ENCODE measurements at regions not wholly inside any gene's neighbourhood (a gene's known extent, or its start where the extent isn't known, plus 50 kb on each side); places are given as distances from the start of the nearest gene placed in this dataset.
"Not testable (repeated sequence)": the region's sequence is repeated elsewhere in the genome, so short reads cannot be mapped to it uniquely, and the experiment has no call there.

GRCh38 chr7:150110882-150111281 lies 212.3 kb upstream of the LRRC61 start:
- DNase-seq, result not testable (repeated sequence)

DNA sequence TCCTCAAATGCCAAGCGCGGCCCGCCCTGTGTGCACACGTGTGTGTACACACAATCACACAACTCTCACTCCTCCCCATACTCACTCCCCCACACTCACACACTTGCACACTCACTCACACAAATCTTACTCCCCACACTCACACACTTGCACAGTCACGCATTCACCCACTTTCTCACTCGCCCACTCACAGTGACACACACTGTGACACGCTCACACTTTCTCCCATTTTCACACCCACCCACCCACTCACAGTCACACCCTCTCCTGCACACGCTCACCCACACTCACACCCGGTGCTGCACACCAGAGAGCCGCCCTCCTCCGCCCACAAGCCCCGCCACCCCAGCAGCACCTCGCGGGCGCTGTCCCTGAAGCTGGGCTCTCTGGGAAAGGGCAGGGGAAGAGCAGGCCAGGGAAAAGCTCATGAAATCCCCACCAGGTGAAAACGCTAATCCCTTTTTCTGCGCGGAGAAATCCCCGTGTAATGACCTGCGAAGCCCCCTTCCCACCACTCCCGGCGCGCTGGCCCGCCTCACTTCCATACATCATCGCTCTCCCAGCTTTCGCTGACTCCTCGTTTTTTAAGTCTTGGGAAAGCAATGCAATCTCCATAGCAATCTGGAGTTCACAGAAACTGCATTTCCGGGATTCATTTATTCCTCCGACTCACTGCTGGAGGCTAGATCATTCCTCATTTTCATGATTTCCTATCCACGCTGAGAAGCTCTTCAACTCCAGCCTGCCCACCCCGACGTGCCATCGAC lies 211.6 kb upstream of the LRRC61 start:
- DNase-seq, result not testable (repeated sequence)

- DNase-seq, result not testable (repeated sequence)
Observed at GRCh38 chr7:150113301-150113700, 209.9 kb upstream of the LRRC61 start.

GRCh38 chr7:150114591-150114990 lies 208.6 kb upstream of the LRRC61 start:
- not testable (repeated sequence) for DNase-seq

- DNase-seq, result not testable (repeated sequence)
Observed at GRCh38 chr7:150119966-150120365, 203.2 kb upstream of the LRRC61 start.

- DNase-seq, result not testable (repeated sequence)
Observed at GRCh38 chr7:150125831-150126230, 197.3 kb upstream of the LRRC61 start.

DNA sequence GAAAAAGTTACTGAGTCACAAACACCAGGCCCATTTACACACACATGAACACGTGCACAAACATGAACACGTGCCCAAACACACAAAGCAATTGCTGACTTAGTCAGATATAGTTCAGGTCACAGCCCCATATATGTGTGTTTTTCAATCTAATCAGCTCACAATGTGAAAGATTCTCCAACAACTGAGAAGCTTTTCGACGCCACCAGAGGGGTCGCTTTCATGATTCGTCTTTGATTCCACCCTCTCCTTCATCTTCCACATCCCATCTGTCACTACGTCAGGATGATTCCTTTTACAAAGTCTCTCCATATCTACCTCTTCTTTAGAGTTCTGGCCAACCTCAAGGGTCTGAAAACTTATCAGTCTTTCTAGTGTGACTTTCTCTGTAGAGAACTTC lies 188.7 kb upstream of the LRRC61 start:
- not testable (repeated sequence) for DNase-seq

DNA sequence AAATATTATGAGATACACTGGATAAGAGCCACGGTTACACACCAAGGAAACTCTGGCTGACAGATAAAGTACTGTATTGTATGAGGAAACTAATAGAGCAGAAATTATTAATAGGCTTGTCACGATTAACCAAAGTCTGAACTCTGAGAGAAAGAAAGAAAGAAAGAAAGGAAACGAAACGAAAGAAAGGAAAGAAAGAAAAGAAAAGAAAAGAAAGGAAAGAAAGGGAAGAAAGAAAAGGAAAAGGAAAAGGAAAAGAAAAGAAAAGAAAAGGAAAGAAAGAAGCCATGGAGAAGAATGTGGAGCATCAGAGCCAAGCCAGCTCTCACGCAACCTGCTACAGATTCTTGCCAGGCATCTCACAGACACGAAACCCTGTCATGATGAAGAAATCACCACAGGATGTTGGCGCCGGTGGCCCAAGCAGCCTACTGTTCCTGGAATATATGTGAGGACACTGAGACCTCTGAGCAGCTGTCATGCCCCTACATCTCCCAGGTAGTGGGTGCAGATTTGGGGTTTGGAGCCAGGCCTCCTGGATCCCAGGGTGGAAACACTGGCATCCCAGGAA lies 187.4 kb upstream of the LRRC61 start:
- not testable (repeated sequence) for DNase-seq

- DNase-seq, result not testable (repeated sequence)
Observed at GRCh38 chr7:150139840-150140239, 183.3 kb upstream of the LRRC61 start.

DNA sequence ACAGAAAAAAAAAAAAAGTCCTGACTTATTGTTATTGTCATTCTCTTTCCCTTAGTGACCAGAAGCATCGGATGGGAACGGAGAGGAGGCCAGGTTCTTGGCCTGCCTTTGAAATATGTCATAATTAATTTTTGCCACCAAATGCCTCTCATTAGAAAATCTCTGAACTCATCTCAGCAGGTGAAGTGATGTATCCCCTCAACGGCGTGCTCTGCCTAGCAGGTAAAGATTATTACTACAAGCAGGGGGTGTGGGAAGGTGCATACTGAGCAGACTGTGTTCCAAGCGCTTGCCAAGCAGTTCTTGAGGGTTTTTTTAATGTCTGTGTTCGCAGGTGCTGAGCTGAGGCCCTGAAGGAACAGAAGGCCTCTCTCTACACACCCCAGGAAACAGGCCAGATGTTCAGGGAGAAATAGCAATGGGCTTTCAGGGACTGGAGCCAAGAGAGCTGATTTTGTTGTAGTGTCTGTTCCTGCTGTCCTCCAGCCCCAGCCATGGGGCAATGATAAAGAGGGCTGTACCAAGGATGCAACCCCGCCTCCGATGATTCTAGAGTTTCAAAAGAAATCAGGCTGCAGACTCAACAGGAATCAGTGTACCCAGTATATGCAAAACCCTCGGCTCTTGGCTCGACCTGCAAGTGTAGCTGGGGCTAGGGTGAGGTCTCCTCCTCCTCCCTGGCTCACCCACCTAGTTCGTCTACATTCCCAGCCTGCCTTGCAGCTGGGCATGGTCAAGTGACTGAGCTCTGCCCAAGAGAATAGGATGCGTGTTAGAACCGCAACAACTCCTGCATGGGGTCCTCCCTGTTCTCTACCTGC lies 181.4 kb upstream of the LRRC61 start:
- DNase-seq, result not testable (repeated sequence)

DNA sequence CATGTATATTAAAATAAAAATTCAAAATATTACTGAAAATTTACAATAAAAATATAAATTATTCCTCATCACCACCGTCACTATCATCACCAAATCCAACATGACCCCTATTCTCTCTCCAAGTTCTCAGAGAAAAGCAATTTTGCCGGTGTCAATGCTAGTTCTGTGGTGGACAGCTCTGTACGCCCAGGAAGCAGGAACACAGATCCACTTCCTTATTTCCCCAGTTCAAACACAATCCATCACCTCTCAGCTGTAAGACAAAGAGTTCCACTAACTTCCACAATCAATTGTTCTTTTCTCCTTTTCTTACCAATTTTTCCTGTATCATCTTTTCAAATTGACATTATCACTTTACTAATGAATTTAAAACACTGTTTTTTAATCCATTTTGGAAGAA lies 177.0 kb upstream of the LRRC61 start:
- DNase-seq, result not testable (repeated sequence)

DNA sequence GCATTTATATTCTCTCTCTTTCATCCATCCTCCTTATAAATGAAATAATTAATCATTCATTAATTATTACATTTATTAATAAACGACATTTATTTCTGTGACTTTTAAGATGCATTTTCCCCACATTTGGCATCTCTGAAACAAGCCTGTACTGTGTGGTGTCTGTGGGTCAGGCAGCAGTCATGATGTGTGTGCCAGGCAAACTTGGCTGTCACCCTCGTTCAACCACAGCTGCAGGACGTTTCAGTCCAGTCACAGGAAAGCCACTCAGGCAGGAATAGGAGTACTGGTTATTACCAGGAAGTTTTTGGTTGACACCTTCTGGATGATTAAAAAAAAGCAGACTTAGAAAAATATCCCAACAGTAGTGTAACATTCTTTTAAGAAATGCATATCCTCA lies 175.6 kb upstream of the LRRC61 start:
- DNase-seq, result not testable (repeated sequence)

DNA sequence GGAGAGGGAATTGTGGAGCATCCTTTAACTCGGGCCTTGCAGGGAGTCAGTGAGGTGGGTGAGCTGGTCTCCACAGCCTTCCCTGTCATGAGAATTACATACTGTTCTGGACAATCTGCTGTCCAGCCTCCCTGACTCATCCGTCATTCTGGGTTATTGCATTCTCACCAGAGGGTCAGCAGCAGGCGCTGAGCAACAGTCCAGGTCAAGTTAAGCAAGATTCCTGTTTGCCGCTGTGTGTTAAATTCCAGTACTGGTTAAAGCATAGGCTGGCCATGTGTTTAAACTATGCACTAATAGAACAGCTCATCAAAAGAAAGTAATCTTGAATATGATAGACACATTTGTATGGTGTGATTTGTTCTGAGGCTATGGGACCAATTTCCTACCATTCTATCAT lies 167.1 kb upstream of the LRRC61 start:
- DNase-seq, result not testable (repeated sequence)

DNA sequence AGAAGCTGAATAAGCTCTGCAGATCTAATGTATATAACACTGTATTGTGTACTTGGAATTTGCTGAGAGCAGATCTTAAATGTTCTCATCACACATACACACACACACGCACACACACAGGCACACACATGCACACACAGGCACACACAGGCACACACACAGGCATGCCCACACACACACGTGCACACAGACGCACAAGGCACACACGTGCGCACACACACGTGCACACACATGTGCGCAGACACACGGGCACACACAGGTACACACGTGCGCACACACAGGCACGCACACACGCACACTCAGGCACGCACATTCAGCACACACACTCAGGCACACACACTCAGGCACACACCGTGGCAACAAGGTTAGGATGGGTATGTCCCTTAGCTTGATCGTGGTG lies 164.5 kb upstream of the LRRC61 start:
- DNase-seq, result not testable (repeated sequence)

DNA sequence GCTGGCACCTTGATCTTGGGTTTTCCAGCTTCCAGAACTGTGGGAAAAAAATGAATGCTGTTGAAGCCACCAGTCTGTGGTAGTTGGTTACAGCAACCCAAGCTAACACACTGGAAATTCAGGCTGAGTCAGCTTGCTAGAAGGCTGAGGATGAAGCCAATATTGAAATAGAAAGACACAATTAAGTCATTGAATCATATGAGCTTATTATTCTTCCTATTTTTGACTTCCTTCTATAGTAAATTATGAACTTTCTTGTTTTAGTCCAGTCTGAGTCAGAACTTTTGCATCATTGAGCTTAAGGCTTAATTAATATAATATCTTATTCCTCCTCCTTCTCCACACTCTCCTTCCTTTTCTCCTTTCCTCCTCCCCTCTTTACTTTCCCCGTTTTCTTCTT lies 153.6 kb upstream of the LRRC61 start:
- not testable (repeated sequence) for DNase-seq

DNA sequence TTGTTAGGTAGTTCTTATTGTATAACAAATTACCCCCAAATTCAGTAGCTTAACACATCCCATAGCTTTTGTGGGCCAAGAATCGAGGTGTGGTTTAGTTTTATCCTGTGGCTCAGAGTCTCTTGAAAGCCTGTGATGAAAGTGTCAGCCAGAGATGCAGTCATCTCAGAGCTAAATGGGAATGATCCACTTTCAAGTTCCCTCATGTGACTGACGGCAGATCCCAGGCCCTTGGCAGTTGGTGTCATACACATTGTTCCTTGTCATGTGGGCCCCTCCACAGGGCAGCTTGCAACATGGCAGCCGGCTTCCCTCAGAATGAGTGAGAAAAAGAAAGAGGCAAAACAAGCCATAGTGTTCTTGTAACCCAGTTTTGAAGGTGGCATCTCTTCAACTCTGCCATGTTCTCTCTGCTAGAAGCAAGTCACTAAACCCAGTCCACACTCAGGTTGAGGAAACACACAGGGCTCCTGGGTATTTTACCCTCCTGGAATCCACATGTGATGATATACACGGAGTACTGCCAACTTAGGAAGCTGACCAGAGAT lies 153.1 kb upstream of the LRRC61 start:
- DNase-seq, result not testable (repeated sequence)

- not testable (repeated sequence) for DNase-seq
Observed at GRCh38 chr7:150183602-150184001, 139.6 kb upstream of the LRRC61 start.

DNA sequence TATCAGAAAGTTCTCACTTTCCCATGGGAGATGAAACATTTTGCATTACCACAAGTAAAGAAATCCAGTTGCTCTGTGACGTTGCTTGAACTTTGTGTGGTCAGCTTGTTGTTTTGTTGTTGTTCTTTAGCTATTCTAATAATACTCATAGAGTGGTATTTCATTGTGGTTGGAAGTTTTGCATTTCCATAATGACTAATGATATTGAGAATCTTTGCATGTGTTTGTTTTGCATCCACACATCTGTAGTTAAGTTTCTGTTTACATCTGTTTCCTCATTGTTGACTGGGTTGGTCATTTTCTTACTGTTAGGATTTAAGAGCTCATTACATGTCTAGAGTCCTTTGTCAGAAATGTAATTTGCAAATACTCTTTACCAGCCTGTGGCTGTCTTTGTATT lies 133.2 kb upstream of the LRRC61 start:
- DNase-seq, result not testable (repeated sequence)

DNA sequence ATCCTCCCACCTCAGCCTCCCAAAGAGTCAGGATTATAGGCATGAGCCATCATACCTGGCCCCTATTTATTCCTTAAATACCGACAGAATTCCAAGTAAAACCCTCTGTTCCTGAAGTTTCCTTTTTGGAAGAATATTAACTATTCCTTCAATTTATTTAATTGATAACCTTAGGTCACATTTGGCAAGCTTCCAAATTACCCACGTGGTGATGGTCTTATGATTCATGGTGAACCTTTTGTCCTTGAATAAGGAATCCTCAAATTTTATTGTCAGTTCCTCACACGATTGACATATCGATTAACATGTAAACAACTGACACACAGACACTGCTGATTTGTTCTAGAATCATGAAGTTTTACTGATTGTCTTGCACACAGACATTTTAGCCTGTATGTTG lies 130.6 kb upstream of the LRRC61 start:
- DNase-seq, result not testable (repeated sequence)

GRCh38 chr7:150193866-150194265 lies 129.3 kb upstream of the LRRC61 start:
- not testable (repeated sequence) for DNase-seq

All from activated CD4-positive, alpha-beta T cell treated with anti-CD3 and anti-CD28 coated beads, Interleukin-2, amount 50 U/mL, for 48 hours (primary cell).